HepG2 (cell line): ENCODE measurements at regions not wholly inside any gene's neighbourhood (a gene's known extent, or its start where the extent isn't known, plus 50 kb on each side); places are given as distances from the start of the nearest gene placed in this dataset.

Experiments used
- ATAC-seq: fragments of 200-7000 bp; cut with Tn5 transposase; 3 replicates; pipeline ENCODE4 v1.9.1; 2020; ENCODE audit warnings: mild to moderate bottlenecking, moderate library complexity
- BruUV-seq: library from RNA; stranded (reverse); fragments of 400-500 nt; replicated peaks from 2 replicates; lab custom pipeline; 2021; lab: Mats Ljungman, UMichigan
- CTCF ChIA-PET: fragments of 300-600 bp; formaldehyde crosslinking; extraction: SDS; loops from one replicate; lab custom pipeline; 2021; ENCODE audit warnings: low total read pairs, inconsistent platforms, low intra/inter-chr PET ratio; lab: Yijun Ruan, JAX
- POLR2A ChIA-PET: fragments of 350-600 bp; sonication (Branson Sonifier 250); formaldehyde crosslinking; loops from one replicate; lab custom pipeline; 2020; ENCODE audit warnings: antibody characterized with exemption, inconsistent platforms; lab: Yijun Ruan, JAX
- DNase-seq: peaks from one replicate; pipeline ENCODE4 v3.0.0-alpha.2; 2015; ENCODE audit warnings: low spot score
- FAIRE-seq: peaks from 3 replicates; lab custom pipeline; 2011; peaks lifted over from hg19 to GRCh38; lab: Jason Lieb, UNC
- H2AFZ ChIP-seq: one replicate; pipeline ENCODE4 v1.6.1; 2011; ENCODE audit warnings: low read length, inconsistent platforms
- H3K27ac ChIP-seq: fragments of 300-600 bp; 3 replicates; pipeline ENCODE4 v1.8.0; 2011; ENCODE audit warnings: mixed run types, mild to moderate bottlenecking, mixed read lengths, low read length, inconsistent platforms; ENCODE audit not compliant: insufficient read depth; ENCODE audit errors: extremely low read length
- H3K27me3 ChIP-seq, 2 experiments: fragments of 200-600 bp in 1 of 2; 2 replicates in 1 of 2; 3 replicates in 1 of 2; pipeline versions ENCODE4 v1.6.0 to v1.8.0; 2011; ENCODE audit warnings: low read length in 2 of 2, mild to moderate bottlenecking in 2 of 2, moderate library complexity in 2 of 2, inconsistent platforms in 1 of 2; ENCODE audit not compliant: insufficient read depth in 2 of 2, control insufficient read depth in 1 of 2
- H3K36me3 ChIP-seq, 2 experiments: fragments of 200-600 bp in 1 of 2; replicated peaks in 1 of 2; 2 replicates in 1 of 2; 3 replicates in 1 of 2; pipeline versions ENCODE4 v1.5.1 to v1.8.0; 2011; ENCODE audit warnings: low read length in 2 of 2, inconsistent platforms in 1 of 2; ENCODE audit not compliant: insufficient read depth in 2 of 2, control insufficient read depth in 1 of 2
- H3K4me1 ChIP-seq: 2 replicates; pipeline ENCODE4 v1.5.1; 2012; ENCODE audit warnings: low read length, inconsistent platforms; ENCODE audit not compliant: insufficient read depth
- H3K4me2 ChIP-seq: 2 replicates; pipeline ENCODE4 v1.6.0; 2011; ENCODE audit warnings: low read depth, low read length, inconsistent platforms
- H3K4me3 ChIP-seq, 3 experiments: fragments of 200-600 bp in 1 of 3; sonication (generic), shearing (Covaris generic) in 1 of 3; replicated peaks in 1 of 3; 2 replicates each; pipeline ENCODE4 v1.5.1; 2011 to 2016; ENCODE audit warnings: low read length in 3 of 3, inconsistent platforms in 2 of 3, low read depth in 2 of 3, mild to moderate bottlenecking in 2 of 3, control low read depth in 1 of 3, mixed read lengths in 1 of 3; ENCODE audit not compliant: insufficient read depth in 1 of 3
- H3K79me2 ChIP-seq: one replicate; pipeline ENCODE4 v1.6.1; 2011; ENCODE audit warnings: low read length, inconsistent platforms; ENCODE audit not compliant: insufficient read depth
- H3K9ac ChIP-seq: 2 replicates; pipeline ENCODE4 v1.6.0; 2011; ENCODE audit warnings: mild to moderate bottlenecking, low read depth, low read length, inconsistent platforms; ENCODE audit not compliant: insufficient read depth
- H3K9me3 ChIP-seq: 2 replicates; pipeline ENCODE4 v1.5.1; 2012; ENCODE audit warnings: mild to moderate bottlenecking, low read length
- H4K20me1 ChIP-seq: 2 replicates; pipeline ENCODE4 v1.6.0; 2011; ENCODE audit warnings: inconsistent platforms, mild to moderate bottlenecking, low read length, moderate library complexity; ENCODE audit not compliant: insufficient read depth
- ARNTL ChIP-seq: sonication (generic); formaldehyde crosslinking; IDR thresholded peaks from 2 replicates; pipeline ENCODE4 v1.4.0; 2020; ENCODE audit warnings: mild to moderate bottlenecking, missing genetic modification reagents
- CREB1 ChIP-seq, 2 experiments: fragments of 450-650 bp in 1 of 2; IDR thresholded peaks; 2 replicates each; pipeline ENCODE4 v1.6.1; 2016 to 2017; ENCODE audit warnings: control low read depth in 1 of 2, mild to moderate bottlenecking in 1 of 2, missing compliant biosample characterization in 1 of 2, missing genetic modification characterization in 1 of 2
- MNT ChIP-seq: fragments of 450-650 bp; IDR thresholded peaks from 2 replicates; pipeline ENCODE4 v1.6.1; 2016
- PCBP2 ChIP-seq: fragments of 200-400 bp; formaldehyde crosslinking; optimal IDR thresholded peaks from 2 replicates; pipeline ENCODE3; 2018; ENCODE audit warnings: low read length, low read depth; ENCODE audit not compliant: poor library complexity, severe bottlenecking
- RBFOX2 ChIP-seq: fragments of 200-400 bp; formaldehyde crosslinking; IDR thresholded peaks from 2 replicates; pipeline ENCODE4 v1.6.1; 2017; ENCODE audit warnings: low read depth, mild to moderate bottlenecking, low read length
- WGBS: methylation state at CpG from one replicate; pipeline ENCODE4 v1.1.6; 2017; ENCODE audit warnings: low lambda C conversion rate; 5-methylcytosine and 5-hydroxymethylcytosine counted together
- in situ Hi-C: cut with HindIII; loops from 2 replicates; pipeline ENCODE4 v1.10.0; 2017; ENCODE audit warnings: low pct_unique_long_range_greater_than_20kb; ENCODE audit not compliant: extremely low pct_ligation_motif_present
- intact Hi-C: fragments of 100-400 bp; cut with micrococcal nuclease; formaldehyde crosslinking; loops from one replicate; pipeline ENCODE4 v1.10.0; 2022; ENCODE audit not compliant: unreplicated experiment

GRCh38 chr6:168148231-168148849, 69.3 kb upstream of the FRMD1 start:
- ChIA-PET POLR2A (no interaction called here), CTCF (no interaction called here)
- Histone ChIP-seq H3K4me1 (peaks cover 9% of the 10 kb centered on the region), H3K4me3 (no peak overlapping the region), H2AFZ (no peak overlapping the region), H3K4me2 (no peak overlapping the region), H3K79me2 (no peaks in the 10 kb centered on the region), H3K36me3 (no peaks in the 10 kb centered on the region), H3K9me3 (no peaks in the 10 kb centered on the region), H4K20me1 (no peaks in the 10 kb centered on the region), H3K9ac (no peak overlapping the region), H3K27me3 (peaks cover 0 to 32% of the 10 kb centered on the region in 2 experiments; a peak in 4 of 5 replicates), H3K27ac (no peak overlapping the region)
- FAIRE-seq (no peak), ATAC-seq (no peak), DNase-seq (no peak)
- TF ChIP-seq ARNTL (no peak), CREB1 (IDR thresholded peaks at IDR 0.05) (peak; percentile 37; the same call in 1 of the 2 replicates), CREB1 (CRISPR knock-in tag; IDR thresholded peaks at IDR 0.05) (no peak), RBFOX2 (no peak), MNT (peak; percentile 72)
- 36% methylated on average over 14 of the region's 14 CpGs for WGBS
- BruUV-seq: no TSS peak
- in situ Hi-C loops (no loop called here), intact Hi-C loops (no loop called here)

GRCh38 chr6:168147205-168147738, 68.3 kb upstream of the FRMD1 start:
- DNase-seq (no peak), FAIRE-seq (no peak), ATAC-seq (no peak)
- intact Hi-C loops (no loop called here), in situ Hi-C loops (no loop called here)
- 57% methylated on average over 4 of the region's 4 CpGs for WGBS
- Histone ChIP-seq H3K9me3 (no peaks in the 10 kb centered on the region), H3K27ac (no peak overlapping the region), H3K36me3 (no peaks in the 10 kb centered on the region), H3K79me2 (no peaks in the 10 kb centered on the region), H3K4me2 (no peak overlapping the region), H4K20me1 (no peaks in the 10 kb centered on the region), H3K27me3 (peaks cover 0 to 27% of the 10 kb centered on the region in 2 experiments; a peak in 4 of 5 replicates), H3K4me1 (no peaks in the 10 kb centered on the region), H3K9ac (no peak overlapping the region), H3K4me3 (no peak overlapping the region), H2AFZ (no peak overlapping the region)
- CTCF ChIA-PET: no interaction called here
- TF ChIP-seq PCBP2: no peak
- no TSS peak for BruUV-seq
- POLR2A ChIA-PET: no interaction called here
